Activated CD4-positive, CD25-positive, alpha-beta regulatory T cell treated with anti-CD3 and anti-CD28 coated beads, Interleukin-2, amount 50 U/mL, for 72 hours (primary cell): ENCODE measurements at regions not wholly inside any gene's neighbourhood (a gene's known extent, or its start where the extent isn't known, plus 50 kb on each side); places are given as distances from the start of the nearest gene placed in this dataset.
"Not testable (repeated sequence)": the region's sequence is repeated elsewhere in the genome, so short reads cannot be mapped to it uniquely, and the experiment has no call there.

Experiments used
- DNase-seq: peaks from one replicate; pipeline ENCODE4 v3.0.0; 2021

DNA sequence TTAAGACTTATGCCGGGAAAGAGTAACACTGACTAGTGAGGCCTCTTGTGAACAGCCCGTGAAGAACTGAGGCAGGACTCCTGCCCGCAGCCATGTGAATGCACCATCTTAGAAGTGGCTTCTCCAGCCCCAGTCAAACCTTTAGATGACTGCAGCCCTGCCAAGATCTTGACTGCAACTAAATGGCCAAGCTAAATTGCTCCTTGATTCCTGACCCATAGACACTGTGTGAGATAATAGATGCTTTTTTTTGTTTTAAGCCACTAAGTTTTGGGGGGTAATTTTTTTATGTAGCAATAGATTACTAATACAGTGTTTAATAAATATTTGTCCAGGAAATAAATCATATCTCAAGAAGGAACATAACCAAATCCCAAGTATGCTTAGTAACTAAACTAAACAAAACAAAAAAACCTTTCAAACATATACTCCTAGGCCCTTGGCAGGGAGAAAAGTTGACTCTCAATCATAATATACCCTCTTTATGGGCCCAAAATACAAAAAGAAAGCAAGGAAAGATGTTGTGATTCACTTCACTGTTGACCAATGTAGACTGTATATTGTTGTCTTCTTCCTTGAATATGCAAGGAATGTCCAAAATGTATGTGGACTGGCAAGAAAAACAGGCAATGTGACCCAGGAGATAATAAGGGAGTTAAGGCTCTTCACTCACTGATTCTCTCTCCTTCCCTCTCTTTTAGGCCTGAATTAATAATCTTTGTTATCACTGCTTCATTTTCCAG, 79.7 kb upstream of the ZNF366 start:
- no peak for DNase-seq

DNA sequence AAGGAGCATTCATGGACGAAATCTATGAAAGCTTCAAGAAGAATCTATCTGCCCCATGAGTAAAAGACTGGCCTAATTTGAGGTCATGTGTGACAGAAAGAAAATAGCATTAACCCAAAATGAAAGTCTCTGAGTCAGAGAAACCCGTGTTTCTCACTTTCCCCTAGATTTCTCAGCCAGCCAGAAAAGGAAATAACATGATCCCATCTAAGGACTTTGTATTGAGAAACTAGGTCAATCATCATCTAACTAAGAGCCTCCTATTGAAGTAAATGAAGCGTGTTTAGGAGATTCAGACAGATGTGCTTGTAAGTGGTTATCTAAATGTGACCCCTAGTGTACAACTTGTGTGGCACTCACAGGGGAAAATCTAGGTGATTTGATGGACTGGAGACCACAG, 77.3 kb upstream of the ZNF366 start:
- no peak for DNase-seq

DNA sequence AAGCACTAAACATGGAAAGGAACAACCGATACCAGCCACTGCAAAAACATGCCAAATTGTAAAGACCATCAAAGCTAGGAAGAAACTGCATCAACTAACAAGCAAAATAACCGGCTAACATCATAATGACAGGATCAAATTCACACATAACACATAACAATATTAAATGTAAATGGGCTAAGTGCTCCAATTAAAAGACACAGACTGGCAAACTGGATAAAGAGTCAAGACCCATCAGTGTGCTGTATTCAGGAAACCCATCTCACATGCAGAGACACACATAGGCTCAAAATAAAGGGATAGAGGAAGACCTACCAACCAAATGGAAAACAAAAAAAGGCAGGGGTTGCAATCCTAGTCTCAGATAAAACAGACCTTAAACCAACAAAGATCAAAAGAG, 72.1 kb upstream of the ZNF366 start:
- not testable (repeated sequence) for DNase-seq

DNA sequence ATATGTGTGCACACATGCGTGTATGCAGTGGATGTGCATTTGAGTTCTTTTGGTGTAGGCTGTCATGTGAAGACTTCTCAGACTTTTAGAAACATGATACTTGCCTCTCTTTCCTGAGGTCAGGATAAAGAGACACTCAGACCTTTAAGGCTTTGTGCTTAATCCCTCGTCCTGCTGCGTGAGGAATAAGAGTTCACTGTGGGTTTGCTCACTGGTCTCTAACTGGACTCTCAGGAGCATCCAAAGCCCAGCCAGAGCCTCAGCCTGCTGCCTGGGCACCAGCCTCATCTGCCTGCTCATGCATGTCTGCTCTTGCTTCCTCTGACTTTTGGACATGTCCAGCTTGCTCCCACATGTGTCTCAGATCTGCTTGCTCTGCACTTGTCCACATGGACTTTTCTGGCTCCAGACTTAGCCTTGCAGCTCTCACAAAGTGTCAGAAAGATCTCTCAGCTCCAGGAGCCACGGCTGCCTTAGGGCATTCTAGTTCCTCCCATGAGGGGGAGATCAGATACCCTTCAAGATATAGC, 65.1 kb upstream of the ZNF366 start:
- DNase-seq = no peak

- DNase-seq = no peak
Observed at GRCh38 chr5:72569408-72569944, 62.3 kb upstream of the ZNF366 start.

DNA sequence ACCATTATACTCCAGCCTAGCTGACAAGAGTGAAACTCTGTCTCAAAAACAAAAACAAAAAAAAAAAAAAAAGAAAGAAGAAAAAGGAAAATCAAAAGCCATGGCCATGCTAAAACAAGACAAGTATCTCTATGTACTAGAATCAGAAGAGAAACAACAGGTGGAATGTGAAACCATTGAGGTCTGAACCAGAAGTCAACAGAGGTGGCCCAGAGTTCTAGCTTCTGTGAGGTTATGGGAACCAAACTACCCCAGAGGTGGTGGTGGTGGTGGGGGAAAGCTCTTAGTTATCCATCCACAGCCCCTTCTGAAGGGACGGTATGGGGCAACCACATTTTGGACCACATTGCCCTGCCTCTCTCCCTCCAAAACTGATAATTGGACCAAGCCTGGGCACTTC, 59.5 kb upstream of the ZNF366 start:
- DNase-seq = no peak

DNA sequence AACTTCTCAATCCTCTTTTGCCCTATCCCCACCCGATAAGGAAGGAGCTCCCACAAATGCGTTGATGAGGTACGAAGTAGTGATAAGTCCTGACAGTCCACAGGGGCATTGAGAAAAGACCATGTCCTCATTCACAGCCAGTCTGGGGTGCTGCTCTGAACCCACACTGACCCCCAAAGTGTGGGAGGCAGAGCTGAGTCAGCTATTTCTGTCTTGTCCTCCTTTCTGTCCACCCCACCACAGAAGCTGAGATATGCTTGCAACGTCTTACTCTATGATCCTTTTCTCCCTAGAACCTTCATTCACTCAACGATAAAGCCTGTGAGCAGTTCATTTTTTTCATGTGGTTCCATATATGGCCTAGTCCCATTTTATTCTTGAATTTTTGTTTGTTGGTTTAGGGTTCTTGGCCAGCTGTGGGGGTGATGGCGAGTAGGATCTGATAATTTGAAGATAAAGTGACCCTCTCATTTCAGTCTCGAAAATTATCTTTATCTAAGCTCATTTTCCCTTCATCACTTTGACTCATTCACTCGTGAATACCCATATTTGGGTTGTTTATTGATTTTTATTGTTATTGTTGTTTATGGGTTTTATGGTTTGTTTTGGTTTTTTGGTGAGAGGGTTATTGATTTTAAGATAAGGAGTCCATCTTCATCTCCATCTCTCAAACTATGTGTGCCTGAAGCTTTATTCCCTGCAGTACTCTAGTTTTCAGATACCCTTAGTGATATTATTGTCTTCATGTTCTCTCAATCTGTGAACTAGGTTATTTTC, 58.5 kb upstream of the ZNF366 start:
- DNase-seq = no peak

DNA sequence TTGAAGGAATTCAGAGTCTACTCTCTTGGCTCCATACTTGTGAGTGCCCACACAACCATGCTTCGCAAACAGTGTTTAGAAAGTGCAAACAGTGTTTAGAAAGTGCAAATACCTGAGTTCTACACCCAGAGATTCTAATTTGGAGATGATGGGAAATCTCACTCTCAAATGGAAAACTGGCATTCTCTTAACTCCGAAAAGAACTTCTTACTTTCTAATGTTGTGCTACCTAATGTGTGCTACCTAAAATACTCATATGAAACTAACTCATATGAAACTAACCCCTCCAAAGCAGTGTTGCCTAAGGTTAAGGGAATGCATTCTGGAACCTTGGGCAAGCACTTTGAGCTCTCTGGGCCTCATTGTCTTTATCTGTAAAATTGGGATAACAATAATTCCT, 55.5 kb upstream of the ZNF366 start:
- DNase-seq = no peak

- no peak for DNase-seq
Observed at GRCh38 chr5:72561148-72561972, 54.1 kb upstream of the ZNF366 start.

DNA sequence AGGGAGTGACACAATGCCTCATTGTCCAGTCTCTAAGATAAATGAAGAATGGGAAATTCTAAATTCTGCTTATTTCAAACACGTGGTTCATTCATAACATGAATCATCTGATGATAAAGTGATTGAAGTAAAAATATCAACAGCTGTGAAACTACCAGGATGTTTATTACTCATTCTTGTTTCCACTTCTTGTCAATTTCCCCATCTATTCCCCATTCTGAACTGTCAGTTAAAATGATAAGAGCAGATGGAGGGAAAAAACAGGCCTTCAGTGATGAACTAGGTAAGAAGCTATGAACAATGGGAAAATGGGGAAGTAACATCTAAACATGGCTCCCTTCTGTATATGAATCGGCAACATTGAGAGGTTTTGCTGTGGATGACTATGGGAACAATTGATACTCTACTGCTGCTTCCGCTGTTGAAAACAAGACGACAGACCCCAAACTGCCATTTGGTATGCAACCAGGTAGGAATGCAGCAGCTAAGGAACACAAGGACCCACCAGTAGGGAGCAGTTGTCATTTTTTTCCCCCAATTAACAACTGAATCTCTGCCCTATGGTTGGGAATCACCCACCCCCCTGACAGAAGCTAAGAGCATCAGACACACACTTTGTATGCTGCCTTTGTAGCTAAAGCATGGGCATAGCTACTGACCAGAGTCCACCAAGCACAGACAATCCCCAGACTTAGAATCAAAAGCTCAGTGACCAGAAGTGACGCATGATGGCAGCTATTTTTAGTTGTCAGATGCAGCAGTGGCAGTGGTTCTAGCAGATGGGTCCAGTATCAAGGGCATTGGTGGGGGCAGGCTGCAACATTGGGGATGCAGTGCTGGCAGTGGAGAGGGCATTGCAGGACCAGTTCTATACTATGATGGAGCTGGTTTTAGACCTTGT, 52.9 kb upstream of the ZNF366 start:
- no peak for DNase-seq

GRCh38 chr5:72558383-72558782, 51.2 kb upstream of the ZNF366 start:
- no peak for DNase-seq

DNA sequence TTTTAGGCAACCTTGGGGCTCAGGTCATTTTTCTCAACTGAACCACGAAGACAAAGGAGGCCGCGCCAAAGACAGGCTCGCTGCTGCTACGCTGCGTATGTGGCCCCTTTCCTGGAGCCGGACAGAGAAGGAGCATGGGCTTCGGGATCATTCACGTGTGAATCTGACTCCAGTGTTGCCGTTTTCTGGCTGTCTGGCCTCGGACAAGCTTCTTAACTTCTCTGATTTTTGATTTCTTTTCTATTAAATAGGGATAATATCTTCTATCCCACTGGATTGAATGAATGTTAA, 50.8 kb upstream of the ZNF366 start:
- no peak for DNase-seq

- DNase-seq = no peak
Observed at GRCh38 chr5:72557167-72558045, 50.2 kb upstream of the ZNF366 start.
